ENCODE measurements at regions not wholly inside any gene's neighbourhood (a gene's known extent, or its start where the extent isn't known, plus 50 kb on each side); places are given as distances from the start of the nearest gene placed in this dataset.

- Histone ChIP-seq H3K36me3 (no peaks in the 10 kb centered on the region), H3K9me3 (ENCODE audit: severe bottlenecking) (no peaks in the 10 kb centered on the region), H3K27me3 (ENCODE audit: insufficient read depth, low read depth, severe bottlenecking) (no peaks in the 10 kb centered on the region), H3K4me3 (ENCODE audit: low read depth, low read length) (no peak overlapping the region), H3K27ac (no peak overlapping the region)
- no peak for DNase-seq
- TF ChIP-seq CTCF (IDR thresholded peaks at IDR 0.05; ENCODE audit: low read depth, low read length) = no peak
Observed at GRCh38 chr7:15963206-15963605, 276.7 kb upstream of the MEOX2 start.

GRCh38 chr7:15954671-15955354 lies 268.3 kb upstream of the MEOX2 start:
- Histone ChIP-seq H3K36me3 (no peaks in the 10 kb centered on the region), H3K27ac (no peak overlapping the region), H3K27me3 (ENCODE audit: insufficient read depth, low read depth, severe bottlenecking) (no peaks in the 10 kb centered on the region), H3K4me3 (ENCODE audit: low read depth, low read length) (no peak overlapping the region), H3K9me3 (ENCODE audit: severe bottlenecking) (no peaks in the 10 kb centered on the region)
- no peak for DNase-seq
- no peak for TF ChIP-seq CTCF (IDR thresholded peaks at IDR 0.05; ENCODE audit: low read depth, low read length)

GRCh38 chr7:15950299-15950698 lies 263.8 kb upstream of the MEOX2 start:
- no peak overlapping the region for H3K27ac ChIP-seq
- H3K4me3 ChIP-seq (ENCODE audit: low read depth, low read length) = no peak overlapping the region
- no peaks in the 10 kb centered on the region for H3K36me3 ChIP-seq
- TF ChIP-seq CTCF (IDR thresholded peaks at IDR 0.05; ENCODE audit: low read depth, low read length) = no peak
- DNase-seq = no peak
- H3K9me3 ChIP-seq (ENCODE audit: severe bottlenecking) = no peaks in the 10 kb centered on the region
- H3K27me3 ChIP-seq (ENCODE audit: insufficient read depth, low read depth, severe bottlenecking) = no peaks in the 10 kb centered on the region

GRCh38 chr7:15947754-15948153 lies 261.3 kb upstream of the MEOX2 start:
- no peak for TF ChIP-seq CTCF (IDR thresholded peaks at IDR 0.05; ENCODE audit: low read depth, low read length)

GRCh38 chr7:15938115-15938514 lies 251.6 kb upstream of the MEOX2 start:
- Histone ChIP-seq H3K4me3 (ENCODE audit: low read depth, low read length) (no peak overlapping the region), H3K27ac (no peak overlapping the region), H3K9me3 (ENCODE audit: severe bottlenecking) (no peaks in the 10 kb centered on the region), H3K36me3 (no peaks in the 10 kb centered on the region), H3K27me3 (ENCODE audit: insufficient read depth, low read depth, severe bottlenecking) (no peaks in the 10 kb centered on the region)
- no peak for DNase-seq
- no peak for TF ChIP-seq CTCF (IDR thresholded peaks at IDR 0.05; ENCODE audit: low read depth, low read length)

More at GRCh38 chr7:15947754-15948153, 261.3 kb upstream of the MEOX2 start:
- H3K27me3 ChIP-seq (ENCODE audit: insufficient read depth, low read depth, severe bottlenecking) = no peaks in the 10 kb centered on the region
- no peak overlapping the region for H3K27ac ChIP-seq
- H3K36me3 ChIP-seq = no peaks in the 10 kb centered on the region
- no peak overlapping the region for H3K4me3 ChIP-seq (ENCODE audit: low read depth, low read length)
- no peak for DNase-seq
- no peaks in the 10 kb centered on the region for H3K9me3 ChIP-seq (ENCODE audit: severe bottlenecking)

DNA sequence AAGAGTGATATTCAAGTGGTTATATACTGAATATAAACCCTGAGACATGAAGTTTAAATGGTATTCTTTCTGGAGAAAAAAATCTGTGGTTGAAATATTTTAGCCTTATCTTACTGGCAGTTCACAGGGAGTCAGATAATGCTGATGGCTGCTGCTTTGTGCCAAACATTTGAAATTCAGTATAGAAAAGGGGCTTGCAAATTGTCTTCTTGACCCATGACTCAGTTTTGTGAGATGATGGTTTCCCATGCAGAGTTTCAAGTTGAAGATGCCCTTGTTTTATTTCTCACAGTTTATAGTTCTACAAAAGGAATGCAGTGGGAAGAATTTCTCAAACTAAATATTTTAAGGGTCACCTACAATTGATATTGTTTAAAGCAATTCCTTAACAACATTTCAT lies 251.1 kb upstream of the MEOX2 start:
- H3K36me3 ChIP-seq = no peaks in the 10 kb centered on the region
- no peaks in the 10 kb centered on the region for H3K9me3 ChIP-seq (ENCODE audit: severe bottlenecking)
- H3K27me3 ChIP-seq (ENCODE audit: insufficient read depth, low read depth, severe bottlenecking) = no peaks in the 10 kb centered on the region
- no peak for TF ChIP-seq CTCF (IDR thresholded peaks at IDR 0.05; ENCODE audit: low read depth, low read length)
- H3K4me3 ChIP-seq (ENCODE audit: low read depth, low read length) = no peak overlapping the region
- DNase-seq = no peak
- H3K27ac ChIP-seq = no peak overlapping the region

Data from WERI-Rb-1 (cell line).